Sigmoid colon (tissue), 6 donors: ENCODE measurements at regions not wholly inside any gene's neighbourhood (a gene's known extent, or its start where the extent isn't known, plus 50 kb on each side); places are given as distances from the start of the nearest gene placed in this dataset.
"Not testable (repeated sequence)": the region's sequence is repeated elsewhere in the genome, so short reads cannot be mapped to it uniquely, and the experiment has no call there.

Experiments
- DNase-seq: peaks from one replicate; pipeline ENCODE4 v3.0.0-alpha.2; 2019
- H3K27ac ChIP-seq, 4 donors: fragments of 200-600 bp; sonication (generic); one replicate each; pipeline ENCODE4 v1.5.1; 2016 to 2019; ENCODE audit warnings: mild to moderate bottlenecking in 1 of 4
- H3K27me3 ChIP-seq, 3 donors: fragments of 200-600 bp; sonication (generic); one replicate each; pipeline ENCODE4 v1.5.1; 2019; ENCODE audit warnings: mild to moderate bottlenecking in 1 of 3
- H3K36me3 ChIP-seq, 4 donors: fragments of 200-600 bp; sonication (generic); one replicate each; pipeline ENCODE4 v1.5.1; 2016 to 2019
- H3K4me1 ChIP-seq, 4 donors: fragments of 200-600 bp; sonication (generic); one replicate each; pipeline ENCODE4 v1.5.1; 2017 to 2019
- H3K4me3 ChIP-seq, 4 donors: fragments of 200-600 bp; sonication (generic); one replicate each; pipeline ENCODE4 v1.5.1; 2017 to 2019; ENCODE audit warnings: mild to moderate bottlenecking in 2 of 4, moderate library complexity in 1 of 4
- H3K9me3 ChIP-seq, 4 donors: fragments of 200-600 bp in 3 of 4; sonication (generic) in 3 of 4; one replicate each; pipeline versions ENCODE4 v1.5.1 to v1.6.1; 2013 to 2019
- CTCF ChIP-seq, 4 experiments: fragments of 450-650 bp in 3 of 4; fragments of 200-600 bp in 1 of 4; IDR thresholded peaks; one replicate each; pipeline ENCODE4 v1.5.1; 2016 to 2019; ENCODE audit warnings: antibody characterized with exemption in 4 of 4, mild to moderate bottlenecking in 3 of 4, moderate library complexity in 2 of 4
- EP300 ChIP-seq, 4 donors: sonication (generic); formaldehyde crosslinking; IDR thresholded peaks; one replicate each; pipeline ENCODE4 v1.6.1; 2017; ENCODE audit warnings: antibody characterized with exemption in 4 of 4
- POLR2A ChIP-seq, 2 donors: fragments of 450-650 bp; IDR thresholded peaks; one replicate each; pipeline ENCODE4 v1.6.1; 2016; ENCODE audit warnings: antibody characterized with exemption in 2 of 2, mild to moderate bottlenecking in 2 of 2, moderate library complexity in 2 of 2
- POLR2AphosphoS5 ChIP-seq, 4 donors: sonication (generic); formaldehyde crosslinking; IDR thresholded peaks; one replicate each; pipeline ENCODE4 v1.6.1; 2017; ENCODE audit warnings: antibody characterized with exemption in 4 of 4
- WGBS, 2 donors: extraction: QIAGEN DNeasy Blood & Tissue Kit; methylation state at CpG; one replicate each; pipeline ENCODE4 v1.1.7; 2013; 5-methylcytosine and 5-hydroxymethylcytosine counted together
- intact Hi-C: fragments of 100-400 bp; cut with DNase I; formaldehyde crosslinking; loops from one replicate; pipeline ENCODE4 v1.15.1; 2023
- donor health status: healthy with polysubstance abuse.
- donor health status: healthy.

- Histone ChIP-seq H3K4me3 (no peak overlapping the region), H3K4me1 (no peaks in the 10 kb centered on the region), H3K9me3 (no peaks in the 10 kb centered on the region), H3K27ac (no peak overlapping the region), H3K36me3 (no peaks in the 10 kb centered on the region), H3K27me3 (no peaks in the 10 kb centered on the region)
- TF ChIP-seq POLR2AphosphoS5 (IDR thresholded peaks at IDR 0.05) (no peak), CTCF (IDR thresholded peaks at IDR 0.05) (no peak), EP300 (IDR thresholded peaks at IDR 0.05) (no peak), POLR2A (IDR thresholded peaks at IDR 0.05) (no peak)
- no peak for DNase-seq
- intact Hi-C loops, result no loop called here
- WGBS, 2 donors, result 65 to 74% methylated on average over 1 of the region's 1 CpG
Measured at GRCh38 chr20:54922096-54922495, 446.7 kb downstream of the DOK5 start.

- intact Hi-C loops, result no loop called here
- Histone ChIP-seq H3K4me1 (no peaks in the 10 kb centered on the region), H3K36me3 (no peaks in the 10 kb centered on the region), H3K4me3 (no peak overlapping the region), H3K27ac (no peak overlapping the region), H3K9me3 (no peaks in the 10 kb centered on the region), H3K27me3 (no peaks in the 10 kb centered on the region)
- WGBS, 2 donors, result 56 to 65% methylated on average over 5 of the region's 5 CpGs
- no peak for DNase-seq
- TF ChIP-seq POLR2AphosphoS5 (IDR thresholded peaks at IDR 0.05), result no peak
Measured at GRCh38 chr20:54920491-54920890, 445.1 kb downstream of the DOK5 start.

- H3K36me3 ChIP-seq, H3K4me3 ChIP-seq, H3K9me3 ChIP-seq, DNase-seq, H3K4me1 ChIP-seq, H3K27me3 ChIP-seq, intact Hi-C loops, H3K27ac ChIP-seq: not testable (repeated sequence)
- WGBS, 2 donors, result 95 to 96% methylated on average over 19 of the region's 19 CpGs
Measured at GRCh38 chr20:54918993-54919392, 443.6 kb downstream of the DOK5 start.

- WGBS, 2 donors, result 78 to 80% methylated on average over 1 of the region's 1 CpG
- no peak for DNase-seq
- Histone ChIP-seq H3K4me1 (no peaks in the 10 kb centered on the region), H3K4me3 (no peak overlapping the region), H3K27me3 (no peaks in the 10 kb centered on the region), H3K27ac (no peak overlapping the region), H3K9me3 (no peaks in the 10 kb centered on the region), H3K36me3 (no peaks in the 10 kb centered on the region)
- intact Hi-C loops, result no loop called here
- TF ChIP-seq EP300 (IDR thresholded peaks at IDR 0.05) (no peak), CTCF (IDR thresholded peaks at IDR 0.05) (no peak), POLR2A (IDR thresholded peaks at IDR 0.05) (no peak), POLR2AphosphoS5 (IDR thresholded peaks at IDR 0.05) (no peak)
Measured at GRCh38 chr20:54914995-54915394, 439.6 kb downstream of the DOK5 start.

- intact Hi-C loops, result no loop called here
- Histone ChIP-seq H3K9me3 (peaks cover 0 to 3% (median 0%) of the 10 kb centered on the region in 4 donors), H3K4me1 (no peaks in the 10 kb centered on the region), H3K27ac (no peak overlapping the region), H3K27me3 (no peaks in the 10 kb centered on the region), H3K36me3 (no peaks in the 10 kb centered on the region), H3K4me3 (no peak overlapping the region)
- 97% methylated on average over 2 of the region's 2 CpGs for WGBS, 2 donors
- DNase-seq, result no peak
- TF ChIP-seq EP300 (IDR thresholded peaks at IDR 0.05) (no peak), POLR2A (IDR thresholded peaks at IDR 0.05) (no peak), POLR2AphosphoS5 (IDR thresholded peaks at IDR 0.05) (no peak), CTCF (IDR thresholded peaks at IDR 0.05) (no peak)
Measured at GRCh38 chr20:54909702-54910101, 434.3 kb downstream of the DOK5 start.

- H3K27ac ChIP-seq, H3K9me3 ChIP-seq, intact Hi-C loops, DNase-seq, H3K4me3 ChIP-seq, H3K36me3 ChIP-seq, H3K4me1 ChIP-seq, H3K27me3 ChIP-seq: not testable (repeated sequence)
- 86 to 93% methylated on average over 6 of the region's 6 CpGs for WGBS, 2 donors
Measured at GRCh38 chr20:54906134-54906533, 430.7 kb downstream of the DOK5 start.
